Glutamatergic neuron (in vitro differentiated cells): ENCODE measurements at regions not wholly inside any gene's neighbourhood (a gene's known extent, or its start where the extent isn't known, plus 50 kb on each side); places are given as distances from the start of the nearest gene placed in this dataset.

ENCODE experiments used
- DNase-seq: peaks from one replicate; pipeline ENCODE4 v3.0.0; 2022
- H3K27ac Mint-ChIP-seq: one replicate; pipeline ENCODE4 v1.8.0; 2020; ENCODE audit warnings: mild to moderate bottlenecking, mixed read lengths, inconsistent platforms; ENCODE audit not compliant: unreplicated experiment
- H3K27me3 Mint-ChIP-seq: one replicate; pipeline ENCODE4 v1.8.0; 2020; ENCODE audit warnings: mild to moderate bottlenecking, moderate library complexity, mixed read lengths, inconsistent platforms; ENCODE audit not compliant: unreplicated experiment
- H3K36me3 Mint-ChIP-seq: one replicate; pipeline ENCODE4 v1.8.0; 2020; ENCODE audit warnings: mild to moderate bottlenecking, mixed read lengths, inconsistent platforms; ENCODE audit not compliant: unreplicated experiment
- H3K4me1 Mint-ChIP-seq: one replicate; pipeline ENCODE4 v1.8.0; 2020; ENCODE audit warnings: mild to moderate bottlenecking, low read depth, mixed read lengths, inconsistent platforms; ENCODE audit not compliant: unreplicated experiment
- H3K4me3 Mint-ChIP-seq: one replicate; pipeline ENCODE4 v1.8.0; 2020; ENCODE audit warnings: mild to moderate bottlenecking, mixed read lengths, inconsistent platforms; ENCODE audit not compliant: unreplicated experiment
- H3K9me3 Mint-ChIP-seq: one replicate; pipeline ENCODE4 v1.8.0; 2020; ENCODE audit warnings: mild to moderate bottlenecking, moderate library complexity, mixed read lengths, inconsistent platforms; ENCODE audit not compliant: unreplicated experiment
- TF ChIP-seq, protein P1 (sequence below): fragments of 200-600 bp; sonication (generic); IDR thresholded peaks from one replicate; pipeline ENCODE4 v1.5.0; 2021; ENCODE audit not compliant: partially characterized antibody, unreplicated experiment

DNA sequence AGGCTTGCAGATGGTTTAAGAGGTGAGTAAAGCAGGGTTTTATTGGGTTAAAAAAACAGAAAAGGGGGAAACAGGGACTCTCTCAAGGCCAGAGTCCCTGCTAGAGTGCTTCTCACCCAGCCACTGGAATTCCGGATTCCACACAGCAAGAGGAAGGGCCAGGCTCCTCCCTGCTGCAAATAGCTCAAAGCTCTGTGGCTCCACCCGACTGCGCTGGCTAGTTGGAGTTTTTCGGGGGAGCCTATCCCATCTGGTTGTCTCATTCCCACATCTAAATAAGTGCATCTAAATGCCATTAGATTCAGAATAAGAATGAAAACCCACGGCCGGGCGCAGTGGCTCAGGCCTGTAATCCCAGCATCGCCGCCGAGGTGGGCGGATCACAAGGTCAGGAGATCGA, 791.5 kb downstream of the SLC16A7 start:
- Mint-ChIP-seq H3K4me3 (no peak overlapping the region), H3K9me3 (no peaks in the 10 kb centered on the region), H3K4me1 (no peaks in the 10 kb centered on the region), H3K27ac (no peak overlapping the region), H3K36me3 (no peaks in the 10 kb centered on the region), H3K27me3 (peaks cover 1% of the 10 kb centered on the region)
- no peak for DNase-seq
- TF ChIP-seq, protein P1, sequence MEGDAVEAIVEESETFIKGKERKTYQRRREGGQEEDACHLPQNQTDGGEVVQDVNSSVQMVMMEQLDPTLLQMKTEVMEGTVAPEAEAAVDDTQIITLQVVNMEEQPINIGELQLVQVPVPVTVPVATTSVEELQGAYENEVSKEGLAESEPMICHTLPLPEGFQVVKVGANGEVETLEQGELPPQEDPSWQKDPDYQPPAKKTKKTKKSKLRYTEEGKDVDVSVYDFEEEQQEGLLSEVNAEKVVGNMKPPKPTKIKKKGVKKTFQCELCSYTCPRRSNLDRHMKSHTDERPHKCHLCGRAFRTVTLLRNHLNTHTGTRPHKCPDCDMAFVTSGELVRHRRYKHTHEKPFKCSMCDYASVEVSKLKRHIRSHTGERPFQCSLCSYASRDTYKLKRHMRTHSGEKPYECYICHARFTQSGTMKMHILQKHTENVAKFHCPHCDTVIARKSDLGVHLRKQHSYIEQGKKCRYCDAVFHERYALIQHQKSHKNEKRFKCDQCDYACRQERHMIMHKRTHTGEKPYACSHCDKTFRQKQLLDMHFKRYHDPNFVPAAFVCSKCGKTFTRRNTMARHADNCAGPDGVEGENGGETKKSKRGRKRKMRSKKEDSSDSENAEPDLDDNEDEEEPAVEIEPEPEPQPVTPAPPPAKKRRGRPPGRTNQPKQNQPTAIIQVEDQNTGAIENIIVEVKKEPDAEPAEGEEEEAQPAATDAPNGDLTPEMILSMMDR, result no peak

DNA sequence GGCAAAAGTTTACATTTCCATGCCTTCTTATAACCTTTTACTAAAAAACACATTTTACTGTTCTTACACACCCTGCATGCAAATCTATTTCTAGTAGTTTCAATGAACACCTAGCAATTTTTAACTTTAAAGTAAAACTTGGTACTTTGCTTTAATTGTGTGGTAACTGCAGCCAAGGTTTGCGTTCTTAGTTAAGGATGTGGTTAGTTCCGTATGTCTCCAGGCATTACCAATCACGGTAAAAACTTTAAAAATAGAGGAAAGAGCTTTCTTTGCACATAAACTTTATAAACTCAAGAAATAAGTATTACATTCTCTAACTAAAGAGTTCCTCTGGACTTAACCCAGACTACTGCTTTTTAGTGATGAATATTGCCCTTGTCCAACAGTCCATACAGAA, 795.2 kb downstream of the SLC16A7 start:
- Mint-ChIP-seq H3K4me3 (no peak overlapping the region), H3K9me3 (no peaks in the 10 kb centered on the region), H3K36me3 (no peaks in the 10 kb centered on the region), H3K4me1 (no peaks in the 10 kb centered on the region), H3K27me3 (peaks cover 1% of the 10 kb centered on the region), H3K27ac (no peak overlapping the region)
- TF ChIP-seq, protein P1, result no peak
- DNase-seq, result no peak

DNA sequence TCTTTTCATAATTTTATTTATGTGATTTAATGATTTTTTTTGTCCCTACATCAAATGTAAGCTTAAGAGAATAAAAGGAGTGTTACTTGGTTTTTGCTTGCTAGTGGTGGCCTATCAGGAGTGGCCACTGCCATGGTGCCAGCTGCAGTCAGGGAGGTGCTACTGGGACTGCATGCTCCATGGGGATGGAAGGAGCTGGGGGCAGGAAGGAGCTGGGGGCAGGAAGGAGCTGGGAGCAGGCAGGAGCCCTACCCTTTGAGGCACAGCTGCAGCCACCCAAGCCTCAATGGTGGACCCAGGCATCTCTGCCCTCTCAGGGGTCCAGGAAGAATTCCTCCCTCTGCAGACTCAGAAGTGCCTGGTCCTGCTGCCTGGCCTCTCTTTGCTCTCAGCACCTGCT, 796.0 kb downstream of the SLC16A7 start:
- TF ChIP-seq, protein P1, result no peak

DNA sequence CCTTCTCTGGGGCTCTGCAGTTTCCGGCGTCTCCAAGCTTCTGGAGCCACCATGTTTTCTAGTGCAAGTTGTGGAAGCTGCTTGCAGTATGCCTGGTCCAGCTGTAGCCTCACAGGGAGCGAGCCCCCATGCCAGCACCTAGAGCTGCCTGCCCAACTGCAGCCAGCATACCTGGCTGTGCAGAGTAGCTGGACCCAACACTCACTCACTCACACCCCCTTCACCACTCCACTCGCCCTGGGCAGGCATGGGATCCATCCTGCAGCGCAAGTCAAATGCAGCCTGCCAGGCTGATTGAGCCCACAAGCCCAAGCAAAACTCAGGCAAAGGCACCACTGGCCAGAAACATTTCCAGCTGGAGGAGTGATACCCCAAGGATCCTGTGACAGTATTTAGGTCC, 797.3 kb downstream of the SLC16A7 start:
- Mint-ChIP-seq H3K4me3 (no peak overlapping the region), H3K36me3 (no peaks in the 10 kb centered on the region), H3K4me1 (no peaks in the 10 kb centered on the region), H3K9me3 (no peaks in the 10 kb centered on the region), H3K27ac (no peak overlapping the region), H3K27me3 (peaks cover 1% of the 10 kb centered on the region)
- TF ChIP-seq, protein P1, result no peak
- no peak for DNase-seq

More for the DNA sequence above, 796.0 kb downstream of the SLC16A7 start:
- Mint-ChIP-seq H3K9me3 (no peaks in the 10 kb centered on the region), H3K27me3 (peaks cover 1% of the 10 kb centered on the region), H3K27ac (no peak overlapping the region), H3K4me3 (no peak overlapping the region), H3K4me1 (no peaks in the 10 kb centered on the region), H3K36me3 (no peaks in the 10 kb centered on the region)
- DNase-seq, result no peak

DNA sequence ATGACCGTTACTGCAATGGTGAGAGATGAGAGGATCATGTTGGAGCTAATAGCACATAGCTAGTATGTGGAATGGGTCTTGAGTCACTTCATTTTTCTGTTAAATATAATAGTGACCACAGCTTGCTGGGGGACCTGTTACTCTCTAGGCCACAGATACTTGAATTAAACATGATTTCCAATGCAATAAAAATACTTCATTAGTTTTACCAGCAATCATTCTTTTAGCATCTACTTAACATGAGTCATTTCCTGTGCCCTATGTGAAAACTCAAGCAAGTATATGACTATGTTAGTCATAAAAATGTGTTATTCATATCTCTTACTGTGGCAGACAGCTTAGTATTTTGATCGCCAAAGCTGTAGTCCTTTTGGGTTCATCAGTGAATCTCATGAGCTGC, 798.8 kb downstream of the SLC16A7 start:
- H3K36me3 Mint-ChIP-seq, result no peaks in the 10 kb centered on the region
- no peak overlapping the region for H3K4me3 Mint-ChIP-seq
- no peaks in the 10 kb centered on the region for H3K9me3 Mint-ChIP-seq
- TF ChIP-seq, protein P1, result no peak
- no peak overlapping the region for H3K27ac Mint-ChIP-seq
- no peaks in the 10 kb centered on the region for H3K4me1 Mint-ChIP-seq
- no peak for DNase-seq
- peaks cover 1% of the 10 kb centered on the region for H3K27me3 Mint-ChIP-seq
